Body of pancreas (tissue), 4 donors: ENCODE measurements at regions not wholly inside any gene's neighbourhood (a gene's known extent, or its start where the extent isn't known, plus 50 kb on each side); places are given as distances from the start of the nearest gene placed in this dataset.

Source experiments
- POLR2A ChIP-seq, 3 donors: fragments of 450-650 bp; IDR thresholded peaks; one replicate each; pipeline ENCODE4 v1.6.1; 2016; ENCODE audit warnings: antibody characterized with exemption in 3 of 3, mild to moderate bottlenecking in 2 of 3
- TF ChIP-seq, protein P1 (sequence below), 7 experiments: fragments of 450-650 bp in 4 of 7; fragments of 200-600 bp in 3 of 7; sonication (generic) in 3 of 7; IDR thresholded peaks; one replicate each; pipeline ENCODE4 v1.5.1; 2016 to 2019; ENCODE audit warnings: antibody characterized with exemption in 7 of 7

DNA sequence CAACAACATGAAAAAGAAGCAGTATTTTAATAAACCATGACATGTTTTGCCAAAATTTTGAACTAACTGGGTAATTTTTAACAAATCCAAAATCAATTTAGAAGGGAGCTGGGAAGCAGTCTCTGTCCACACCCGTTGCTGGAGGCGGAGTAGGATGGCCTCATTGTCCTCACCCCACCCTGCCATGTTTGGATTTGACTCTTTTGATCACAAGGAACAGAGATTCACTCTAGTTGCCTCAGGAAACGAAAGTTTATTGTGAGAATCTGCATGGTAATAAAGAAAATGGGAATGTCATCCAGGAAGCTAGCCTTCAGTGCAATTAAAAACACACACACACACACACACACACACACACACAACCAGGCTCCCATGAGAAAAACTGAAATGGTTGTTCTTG, 145.4 kb downstream of the SLC30A10 start:
- TF ChIP-seq POLR2A (IDR thresholded peaks at IDR 0.05), result no peak
- TF ChIP-seq, protein P1, sequence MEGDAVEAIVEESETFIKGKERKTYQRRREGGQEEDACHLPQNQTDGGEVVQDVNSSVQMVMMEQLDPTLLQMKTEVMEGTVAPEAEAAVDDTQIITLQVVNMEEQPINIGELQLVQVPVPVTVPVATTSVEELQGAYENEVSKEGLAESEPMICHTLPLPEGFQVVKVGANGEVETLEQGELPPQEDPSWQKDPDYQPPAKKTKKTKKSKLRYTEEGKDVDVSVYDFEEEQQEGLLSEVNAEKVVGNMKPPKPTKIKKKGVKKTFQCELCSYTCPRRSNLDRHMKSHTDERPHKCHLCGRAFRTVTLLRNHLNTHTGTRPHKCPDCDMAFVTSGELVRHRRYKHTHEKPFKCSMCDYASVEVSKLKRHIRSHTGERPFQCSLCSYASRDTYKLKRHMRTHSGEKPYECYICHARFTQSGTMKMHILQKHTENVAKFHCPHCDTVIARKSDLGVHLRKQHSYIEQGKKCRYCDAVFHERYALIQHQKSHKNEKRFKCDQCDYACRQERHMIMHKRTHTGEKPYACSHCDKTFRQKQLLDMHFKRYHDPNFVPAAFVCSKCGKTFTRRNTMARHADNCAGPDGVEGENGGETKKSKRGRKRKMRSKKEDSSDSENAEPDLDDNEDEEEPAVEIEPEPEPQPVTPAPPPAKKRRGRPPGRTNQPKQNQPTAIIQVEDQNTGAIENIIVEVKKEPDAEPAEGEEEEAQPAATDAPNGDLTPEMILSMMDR (IDR thresholded peaks at IDR 0.05), result no peak
